ENCODE measurements at regions not wholly inside any gene's neighbourhood (a gene's known extent, or its start where the extent isn't known, plus 50 kb on each side); places are given as distances from the start of the nearest gene placed in this dataset.

- H3K27ac Mint-ChIP-seq (ENCODE audit: unreplicated experiment), result no peak overlapping the region
- DNase-seq (ENCODE audit: low spot score), result no peak
- H3K36me3 Mint-ChIP-seq (ENCODE audit: low read depth), result no peaks in the 10 kb centered on the region
- H3K4me3 Mint-ChIP-seq (ENCODE audit: unreplicated experiment), result no peak overlapping the region
- H3K9me3 Mint-ChIP-seq (ENCODE audit: low read depth), result no peaks in the 10 kb centered on the region
- peaks cover 6% of the 10 kb centered on the region for H3K27me3 Mint-ChIP-seq (ENCODE audit: low read depth)
- TF ChIP-seq, protein P1, sequence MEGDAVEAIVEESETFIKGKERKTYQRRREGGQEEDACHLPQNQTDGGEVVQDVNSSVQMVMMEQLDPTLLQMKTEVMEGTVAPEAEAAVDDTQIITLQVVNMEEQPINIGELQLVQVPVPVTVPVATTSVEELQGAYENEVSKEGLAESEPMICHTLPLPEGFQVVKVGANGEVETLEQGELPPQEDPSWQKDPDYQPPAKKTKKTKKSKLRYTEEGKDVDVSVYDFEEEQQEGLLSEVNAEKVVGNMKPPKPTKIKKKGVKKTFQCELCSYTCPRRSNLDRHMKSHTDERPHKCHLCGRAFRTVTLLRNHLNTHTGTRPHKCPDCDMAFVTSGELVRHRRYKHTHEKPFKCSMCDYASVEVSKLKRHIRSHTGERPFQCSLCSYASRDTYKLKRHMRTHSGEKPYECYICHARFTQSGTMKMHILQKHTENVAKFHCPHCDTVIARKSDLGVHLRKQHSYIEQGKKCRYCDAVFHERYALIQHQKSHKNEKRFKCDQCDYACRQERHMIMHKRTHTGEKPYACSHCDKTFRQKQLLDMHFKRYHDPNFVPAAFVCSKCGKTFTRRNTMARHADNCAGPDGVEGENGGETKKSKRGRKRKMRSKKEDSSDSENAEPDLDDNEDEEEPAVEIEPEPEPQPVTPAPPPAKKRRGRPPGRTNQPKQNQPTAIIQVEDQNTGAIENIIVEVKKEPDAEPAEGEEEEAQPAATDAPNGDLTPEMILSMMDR (IDR thresholded peaks at IDR 0.05), result no peak
- peaks cover 3% of the 10 kb centered on the region for H3K4me1 Mint-ChIP-seq (ENCODE audit: low read depth)
Measured at GRCh38 chr6:47152666-47153403, 110.7 kb upstream of the ADGRF1 start.

DNA sequence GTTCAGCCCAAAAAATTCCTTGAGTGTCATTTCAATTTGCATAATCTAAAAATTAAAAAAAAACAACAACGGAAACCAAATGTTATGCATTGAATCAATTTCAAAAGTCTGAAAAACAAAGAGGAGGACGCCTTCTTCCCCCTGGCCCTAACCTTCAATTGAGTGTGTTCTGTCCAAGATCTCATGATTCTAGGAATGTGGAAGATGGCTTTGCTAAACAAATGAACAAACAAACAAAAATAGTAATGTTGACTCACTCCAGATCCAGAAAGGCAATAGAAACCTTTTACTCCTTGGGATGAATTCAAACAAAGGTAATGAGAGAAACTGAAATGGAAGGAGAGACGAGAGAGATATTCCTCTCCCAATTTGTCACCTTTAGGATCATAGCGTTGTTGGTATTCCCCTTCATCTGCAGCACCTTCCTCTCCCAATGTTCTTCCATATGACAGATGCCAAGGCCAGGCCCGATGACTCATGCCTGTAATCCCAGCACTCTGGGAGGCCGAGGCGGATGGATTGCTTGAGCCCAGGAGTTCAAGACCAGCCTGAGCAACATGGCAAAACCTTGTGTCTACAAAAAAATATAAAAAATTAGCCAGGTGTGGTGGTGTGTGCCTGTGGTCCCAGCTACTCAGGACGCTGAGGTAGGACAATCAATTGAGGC lies 109.2 kb upstream of the ADGRF1 start:
- TF ChIP-seq, protein P1 (IDR thresholded peaks at IDR 0.05), result no peak
- Mint-ChIP-seq H3K4me1 (ENCODE audit: low read depth) (peaks cover 18% of the 10 kb centered on the region), H3K9me3 (ENCODE audit: low read depth) (no peaks in the 10 kb centered on the region), H3K36me3 (ENCODE audit: low read depth) (no peaks in the 10 kb centered on the region), H3K4me3 (ENCODE audit: unreplicated experiment) (no peak overlapping the region), H3K27me3 (ENCODE audit: low read depth) (peaks cover 6% of the 10 kb centered on the region), H3K27ac (ENCODE audit: unreplicated experiment) (no peak overlapping the region)
- no peak for DNase-seq (ENCODE audit: low spot score)

- peaks cover 32% of the 10 kb centered on the region for H3K4me1 Mint-ChIP-seq (ENCODE audit: low read depth)
- H3K27me3 Mint-ChIP-seq (ENCODE audit: low read depth), result peaks cover 3% of the 10 kb centered on the region
- H3K9me3 Mint-ChIP-seq (ENCODE audit: low read depth), result no peaks in the 10 kb centered on the region
- no peak for DNase-seq (ENCODE audit: low spot score)
- TF ChIP-seq, protein P1 (IDR thresholded peaks at IDR 0.05), result no peak
- no peak overlapping the region for H3K27ac Mint-ChIP-seq (ENCODE audit: unreplicated experiment)
- no peaks in the 10 kb centered on the region for H3K36me3 Mint-ChIP-seq (ENCODE audit: low read depth)
- no peak overlapping the region for H3K4me3 Mint-ChIP-seq (ENCODE audit: unreplicated experiment)
Measured at GRCh38 chr6:47149554-47149953, 107.4 kb upstream of the ADGRF1 start.

DNA sequence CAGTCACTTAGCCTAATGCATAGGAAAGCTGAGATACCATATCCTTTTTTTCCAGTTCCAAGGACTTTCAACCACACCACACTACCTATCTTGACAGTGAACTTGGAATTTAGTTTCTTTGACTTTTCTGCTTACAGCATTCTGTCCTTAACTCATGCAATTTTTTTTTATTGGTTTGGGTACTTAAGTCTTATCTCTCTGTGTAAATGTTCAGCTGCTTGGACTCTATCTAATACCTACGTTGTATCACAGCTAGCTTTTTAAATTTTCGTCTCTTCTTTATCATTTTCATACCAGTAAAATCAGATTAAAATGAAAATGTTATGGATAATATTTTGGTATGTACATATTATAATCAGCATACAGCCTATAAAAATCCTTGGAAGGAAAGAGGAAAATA lies 106.9 kb upstream of the ADGRF1 start:
- Mint-ChIP-seq H3K36me3 (ENCODE audit: low read depth) (no peaks in the 10 kb centered on the region), H3K9me3 (ENCODE audit: low read depth) (no peaks in the 10 kb centered on the region), H3K4me1 (ENCODE audit: low read depth) (peaks cover 32% of the 10 kb centered on the region), H3K4me3 (ENCODE audit: unreplicated experiment) (no peak overlapping the region), H3K27me3 (ENCODE audit: low read depth) (peaks cover 3% of the 10 kb centered on the region), H3K27ac (ENCODE audit: unreplicated experiment) (no peak overlapping the region)
- TF ChIP-seq, protein P1 (IDR thresholded peaks at IDR 0.05), result no peak
- DNase-seq (ENCODE audit: low spot score), result no peak

- TF ChIP-seq, protein P1 (IDR thresholded peaks at IDR 0.05), result no peak
- Mint-ChIP-seq H3K9me3 (ENCODE audit: low read depth) (peaks cover 2% of the 10 kb centered on the region), H3K36me3 (ENCODE audit: low read depth) (no peaks in the 10 kb centered on the region), H3K4me3 (ENCODE audit: unreplicated experiment) (no peak overlapping the region), H3K27ac (ENCODE audit: unreplicated experiment) (no peak overlapping the region), H3K4me1 (ENCODE audit: low read depth) (peaks cover 32% of the 10 kb centered on the region), H3K27me3 (ENCODE audit: low read depth) (no peaks in the 10 kb centered on the region)
- no peak for DNase-seq (ENCODE audit: low spot score)
Measured at GRCh38 chr6:47147836-47148344, 105.8 kb upstream of the ADGRF1 start.

All from chondrocyte (in vitro differentiated cells).